GM12865 (cell line): ENCODE measurements at regions not wholly inside any gene's neighbourhood (a gene's known extent, or its start where the extent isn't known, plus 50 kb on each side); places are given as distances from the start of the nearest gene placed in this dataset.

Experiments used
- DNase-seq: peaks from one replicate; pipeline ENCODE4 v3.0.0; 2010; ENCODE audit warnings: low read depth
- H3K4me3 ChIP-seq: 2 replicates; pipeline ENCODE4 v1.5.1; 2011; ENCODE audit warnings: mild to moderate bottlenecking, low read depth, low read length, control low read depth
- TF ChIP-seq, protein P1 (sequence below): IDR thresholded peaks from 2 replicates; pipeline ENCODE4 v1.5.1; 2011; ENCODE audit warnings: low read length, control low read depth, low read depth, inconsistent platforms; ENCODE audit not compliant: insufficient read depth; ENCODE audit errors: missing control alignments

DNA sequence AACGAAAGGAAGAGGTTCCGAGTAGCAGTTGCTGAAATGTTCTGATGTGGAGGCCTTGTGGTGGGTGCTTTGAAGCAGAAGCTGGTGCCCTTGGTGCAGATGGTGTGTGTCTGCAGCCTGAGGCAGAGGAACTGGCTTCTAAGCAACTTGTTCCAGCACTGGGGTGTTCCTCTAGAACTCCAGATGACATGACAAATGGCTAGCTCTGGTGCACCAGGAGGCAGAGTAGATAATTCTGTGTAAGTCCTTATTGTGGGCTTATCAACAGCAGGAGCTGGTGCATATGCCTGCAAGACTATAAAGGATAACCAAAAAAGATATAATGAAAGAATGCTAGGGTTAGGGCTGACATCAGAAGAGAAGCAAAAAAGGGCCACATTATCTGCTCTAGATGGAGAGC is 76.5 kb downstream of the ARL5B start:
- DNase-seq = no peak
- TF ChIP-seq, protein P1, sequence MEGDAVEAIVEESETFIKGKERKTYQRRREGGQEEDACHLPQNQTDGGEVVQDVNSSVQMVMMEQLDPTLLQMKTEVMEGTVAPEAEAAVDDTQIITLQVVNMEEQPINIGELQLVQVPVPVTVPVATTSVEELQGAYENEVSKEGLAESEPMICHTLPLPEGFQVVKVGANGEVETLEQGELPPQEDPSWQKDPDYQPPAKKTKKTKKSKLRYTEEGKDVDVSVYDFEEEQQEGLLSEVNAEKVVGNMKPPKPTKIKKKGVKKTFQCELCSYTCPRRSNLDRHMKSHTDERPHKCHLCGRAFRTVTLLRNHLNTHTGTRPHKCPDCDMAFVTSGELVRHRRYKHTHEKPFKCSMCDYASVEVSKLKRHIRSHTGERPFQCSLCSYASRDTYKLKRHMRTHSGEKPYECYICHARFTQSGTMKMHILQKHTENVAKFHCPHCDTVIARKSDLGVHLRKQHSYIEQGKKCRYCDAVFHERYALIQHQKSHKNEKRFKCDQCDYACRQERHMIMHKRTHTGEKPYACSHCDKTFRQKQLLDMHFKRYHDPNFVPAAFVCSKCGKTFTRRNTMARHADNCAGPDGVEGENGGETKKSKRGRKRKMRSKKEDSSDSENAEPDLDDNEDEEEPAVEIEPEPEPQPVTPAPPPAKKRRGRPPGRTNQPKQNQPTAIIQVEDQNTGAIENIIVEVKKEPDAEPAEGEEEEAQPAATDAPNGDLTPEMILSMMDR = no peak
- H3K4me3 ChIP-seq = no peak overlapping the region

GRCh38 chr10:18737236-18737635 is 78.0 kb downstream of the ARL5B start:
- H3K4me3 ChIP-seq = no peak overlapping the region
- TF ChIP-seq, protein P1 = no peak
- no peak for DNase-seq

DNA sequence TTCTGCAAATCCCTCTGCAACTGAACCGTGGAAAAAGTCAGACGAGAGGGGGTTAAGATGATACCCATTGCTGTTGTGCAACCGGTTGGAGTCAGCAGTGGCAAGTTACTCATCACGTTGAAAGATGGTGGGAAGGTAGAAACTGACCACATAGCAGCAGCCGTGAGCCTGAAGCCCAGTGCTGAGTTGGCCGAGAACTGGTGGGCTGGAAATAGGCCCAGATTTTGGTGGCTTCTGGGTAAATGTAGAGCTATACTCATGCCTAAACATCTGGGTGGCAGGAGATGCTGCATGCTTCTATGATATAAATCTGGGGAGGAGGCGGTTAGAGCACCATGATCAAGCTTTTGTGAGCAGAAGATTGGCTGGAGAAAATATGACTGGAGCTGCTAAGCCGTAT is 78.6 kb downstream of the ARL5B start:
- DNase-seq = no peak
- TF ChIP-seq, protein P1 = no peak
- H3K4me3 ChIP-seq = no peak overlapping the region

- TF ChIP-seq, protein P1 = no peak
- no peak for DNase-seq
- H3K4me3 ChIP-seq = no peak overlapping the region
Measured at GRCh38 chr10:18738835-18739234, 79.6 kb downstream of the ARL5B start.

DNA sequence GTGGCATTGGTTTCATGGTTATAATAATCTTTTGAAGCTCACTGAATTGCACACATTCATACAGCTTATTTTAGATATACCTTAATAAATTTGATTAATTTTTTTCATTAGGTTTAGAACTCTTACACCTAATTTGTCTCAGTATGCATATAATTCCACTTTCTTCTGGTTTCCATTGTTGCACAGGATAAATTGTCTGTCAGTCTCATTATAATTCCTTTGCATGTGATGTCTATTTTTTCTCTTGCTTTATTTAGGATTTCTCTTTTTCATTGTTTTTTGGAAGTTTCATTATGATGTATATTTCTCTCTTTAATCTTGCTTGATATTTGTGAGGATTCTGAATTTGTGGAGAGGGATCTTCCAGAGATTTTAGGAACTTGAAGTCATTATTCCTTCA is 84.7 kb downstream of the ARL5B start:
- no peak for DNase-seq
- TF ChIP-seq, protein P1 = no peak
- H3K4me3 ChIP-seq = no peak overlapping the region

GRCh38 chr10:18753312-18753895 is 94.2 kb downstream of the ARL5B start:
- no peak overlapping the region for H3K4me3 ChIP-seq

GRCh38 chr10:18759575-18759974 is 100.3 kb downstream of the ARL5B start:
- TF ChIP-seq, protein P1 = no peak
- peak; percentile 7 for DNase-seq
- H3K4me3 ChIP-seq = no peak overlapping the region

More at GRCh38 chr10:18753312-18753895, 94.2 kb downstream of the ARL5B start:
- DNase-seq = no peak
- TF ChIP-seq, protein P1 = no peak
